Rectal smooth muscle tissue (tissue), 1 donor: ENCODE measurements at regions not wholly inside any gene's neighbourhood (a gene's known extent, or its start where the extent isn't known, plus 50 kb on each side); places are given as distances from the start of the nearest gene placed in this dataset.
"Not testable (repeated sequence)": the region's sequence is repeated elsewhere in the genome, so short reads cannot be mapped to it uniquely, and the experiment has no call there.

ENCODE experiments used
- H3K27ac ChIP-seq: one replicate; pipeline ENCODE4 v1.7.0; 2013; ENCODE audit warnings: low read depth, low read length, inconsistent platforms
- H3K27me3 ChIP-seq: one replicate; pipeline ENCODE4 v1.7.0; 2013; ENCODE audit warnings: low read length; ENCODE audit not compliant: control insufficient read depth, insufficient read depth
- H3K36me3 ChIP-seq: one replicate; pipeline ENCODE4 v1.7.0; 2013; ENCODE audit warnings: low read length; ENCODE audit not compliant: control insufficient read depth, insufficient read depth
- H3K4me1 ChIP-seq: one replicate; pipeline ENCODE4 v1.7.0; 2013; ENCODE audit warnings: low read length; ENCODE audit not compliant: control insufficient read depth, insufficient read depth
- H3K4me3 ChIP-seq: one replicate; pipeline ENCODE4 v1.7.0; 2013; ENCODE audit warnings: low read length
- H3K9ac ChIP-seq: one replicate; pipeline ENCODE4 v1.7.0; 2013; ENCODE audit warnings: low read length

DNA sequence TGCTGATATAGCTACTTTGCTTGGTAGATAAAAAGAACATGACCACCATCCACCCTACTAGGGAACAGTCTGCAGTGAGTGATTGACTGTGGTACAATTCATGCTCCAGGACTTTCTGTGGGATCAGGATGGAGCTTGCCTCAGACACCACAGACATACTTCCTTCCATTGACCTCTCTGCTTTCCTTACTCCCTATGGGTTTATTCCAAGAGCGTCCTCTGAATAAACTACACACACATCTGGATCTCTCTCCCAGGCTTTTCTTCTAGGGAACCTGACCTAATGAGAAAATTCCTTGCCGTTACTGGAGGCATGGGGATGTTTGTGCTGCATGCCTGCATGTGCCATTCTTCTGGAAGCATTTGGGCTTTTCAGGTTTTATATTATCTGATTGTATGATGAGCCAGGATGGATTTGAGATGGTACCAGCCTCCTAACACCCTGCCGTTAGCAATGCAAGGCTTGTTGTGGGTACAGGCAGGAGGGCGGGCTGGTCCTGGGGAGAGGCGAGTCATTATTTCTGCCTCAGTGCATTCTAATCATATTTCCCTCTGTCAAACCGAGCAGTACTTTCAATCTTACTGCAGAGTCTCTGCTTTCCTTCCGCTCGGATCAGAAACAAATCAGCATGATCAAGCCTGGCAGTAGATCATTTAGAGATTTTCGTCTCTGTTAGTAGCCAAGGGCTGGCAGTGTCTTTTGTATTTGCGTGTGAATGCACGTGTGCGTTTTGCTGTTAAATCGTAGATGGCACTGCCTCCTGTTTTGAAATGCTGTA is 279.2 kb downstream of the PDCD6IP start:
- Histone ChIP-seq H3K27me3 (no peaks in the 10 kb centered on the region), H3K4me3 (no peak overlapping the region), H3K4me1 (no peaks in the 10 kb centered on the region), H3K36me3 (no peaks in the 10 kb centered on the region), H3K27ac (no peak overlapping the region), H3K9ac (no peak overlapping the region)

DNA sequence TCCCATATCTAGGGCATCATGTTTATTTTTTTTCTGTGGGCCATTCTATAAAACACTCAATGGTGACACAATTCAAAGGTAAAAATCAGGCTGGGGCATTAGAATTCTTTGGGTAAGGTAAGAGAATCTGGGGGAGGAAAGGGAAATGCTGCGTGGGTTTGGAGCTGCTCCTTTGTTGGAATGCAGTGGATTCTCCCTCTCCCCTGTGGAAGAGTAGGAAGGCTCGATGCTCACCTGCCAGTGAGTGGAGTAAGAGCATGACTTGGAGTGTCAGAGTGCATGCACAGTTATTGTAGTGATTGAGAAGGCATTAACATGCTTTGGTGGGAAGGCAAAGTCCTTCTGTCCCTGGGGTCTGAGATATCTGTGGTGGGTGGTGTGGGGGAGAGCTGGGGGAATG is 280.0 kb downstream of the PDCD6IP start:
- H3K27ac ChIP-seq, result no peak overlapping the region
- no peak overlapping the region for H3K4me3 ChIP-seq
- H3K27me3 ChIP-seq, result no peaks in the 10 kb centered on the region
- no peaks in the 10 kb centered on the region for H3K4me1 ChIP-seq
- H3K9ac ChIP-seq, result no peak overlapping the region
- no peaks in the 10 kb centered on the region for H3K36me3 ChIP-seq

DNA sequence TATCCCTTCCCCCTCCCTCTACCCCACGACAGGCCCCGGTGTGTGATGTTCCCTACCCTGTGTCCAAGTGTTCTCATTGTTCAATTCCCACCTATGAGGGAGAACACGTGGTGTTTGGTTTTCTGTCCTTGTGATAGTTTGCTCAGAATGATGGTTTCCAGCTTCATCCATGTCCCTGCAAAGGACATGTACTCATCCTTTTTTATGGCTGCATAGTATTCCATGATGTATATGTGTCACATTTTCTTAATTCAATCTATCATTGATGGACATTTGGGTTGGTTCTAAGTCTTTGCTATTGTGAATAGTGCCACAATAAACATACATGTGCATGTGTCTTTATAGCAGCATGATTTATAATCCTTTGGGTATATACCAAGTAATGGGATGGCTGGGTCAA is 281.4 kb downstream of the PDCD6IP start:
- H3K4me1 ChIP-seq, H3K36me3 ChIP-seq, H3K4me3 ChIP-seq, H3K9ac ChIP-seq, H3K27ac ChIP-seq, H3K27me3 ChIP-seq: not testable (repeated sequence)

DNA sequence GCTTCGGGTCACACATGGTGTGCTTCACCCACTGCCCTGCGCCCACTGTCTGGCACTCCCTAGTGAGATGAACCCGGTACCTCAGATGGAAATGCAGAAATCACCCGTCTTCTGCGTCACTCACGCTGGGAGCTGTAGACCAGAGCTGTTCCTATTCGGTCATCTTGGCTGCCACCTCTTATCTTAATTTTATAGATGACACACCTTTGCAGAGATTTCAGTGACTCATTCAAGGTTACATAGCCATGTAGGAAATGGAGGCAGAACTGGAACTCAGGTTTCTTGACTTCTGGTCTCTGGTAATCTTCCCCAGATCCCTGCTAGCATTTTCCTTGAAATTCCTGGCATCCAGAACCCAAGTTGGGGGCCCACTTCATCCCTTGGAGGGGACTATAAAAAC is 291.9 kb downstream of the PDCD6IP start:
- not testable (repeated sequence) for H3K27ac ChIP-seq, H3K36me3 ChIP-seq, H3K4me1 ChIP-seq, H3K4me3 ChIP-seq, H3K9ac ChIP-seq, H3K27me3 ChIP-seq

DNA sequence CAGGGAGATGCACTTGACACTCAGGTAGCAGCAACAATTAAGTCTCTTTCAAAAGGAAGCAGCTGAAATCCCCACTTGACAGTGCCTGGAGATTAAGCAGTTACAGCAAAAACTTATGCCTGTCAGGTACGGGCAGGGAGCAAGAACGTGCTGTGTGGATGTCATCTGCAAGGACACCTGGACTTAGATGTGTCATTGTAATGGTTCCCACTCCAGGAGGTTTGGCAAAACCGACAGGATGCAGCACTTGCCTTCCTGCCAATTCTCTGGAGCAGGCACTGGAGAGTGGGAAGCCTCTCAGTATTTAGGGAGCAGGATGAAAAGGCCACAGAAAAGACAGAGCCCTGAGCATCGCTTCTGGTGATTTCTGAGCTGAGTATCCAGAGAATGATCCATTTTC is 292.4 kb downstream of the PDCD6IP start:
- Histone ChIP-seq H3K9ac (no peak overlapping the region), H3K27ac (no peak overlapping the region), H3K27me3 (no peaks in the 10 kb centered on the region), H3K4me1 (no peaks in the 10 kb centered on the region), H3K4me3 (no peak overlapping the region), H3K36me3 (no peaks in the 10 kb centered on the region)

DNA sequence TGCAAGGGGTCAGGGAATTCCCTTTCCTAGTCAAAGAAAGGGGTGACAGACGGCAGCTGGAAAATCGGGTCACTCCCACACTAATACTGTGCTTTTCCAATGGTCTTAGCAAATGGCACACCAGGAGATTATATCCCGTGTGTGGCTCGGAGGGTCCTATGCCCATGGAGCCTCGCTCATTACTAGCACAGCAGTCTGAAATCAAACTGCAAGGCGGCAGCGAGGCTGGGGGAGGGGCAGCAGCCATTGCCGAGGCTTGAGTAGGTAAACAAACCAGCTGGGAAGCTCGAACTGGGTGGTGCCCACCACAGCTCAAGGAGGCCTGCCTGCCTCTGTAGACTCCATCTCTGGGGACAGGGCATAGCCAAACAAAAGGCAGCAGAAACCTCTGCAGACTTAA is 295.9 kb downstream of the PDCD6IP start:
- H3K27me3 ChIP-seq, H3K27ac ChIP-seq, H3K36me3 ChIP-seq, H3K4me3 ChIP-seq, H3K4me1 ChIP-seq, H3K9ac ChIP-seq: not testable (repeated sequence)

DNA sequence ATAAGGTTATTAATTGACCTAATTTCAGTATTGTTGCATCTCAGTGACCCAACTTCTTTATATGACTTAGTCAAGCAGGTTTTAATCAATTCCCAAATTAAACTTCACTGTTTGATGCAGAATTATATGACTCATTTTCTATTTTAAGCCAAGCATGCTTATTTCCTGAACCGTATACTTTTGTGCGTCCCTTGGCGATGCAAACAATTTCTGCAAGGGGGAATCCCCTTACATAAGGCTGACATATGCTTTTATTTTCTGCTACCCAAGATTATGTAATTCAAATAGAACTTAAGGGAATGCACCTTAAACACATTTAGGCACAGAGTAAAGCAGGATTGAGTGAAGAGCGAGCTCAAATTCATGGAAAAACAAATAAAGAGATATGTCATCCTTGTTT is 303.9 kb downstream of the PDCD6IP start:
- Histone ChIP-seq H3K27ac (no peak overlapping the region), H3K27me3 (no peaks in the 10 kb centered on the region), H3K36me3 (no peaks in the 10 kb centered on the region), H3K4me3 (no peak overlapping the region), H3K9ac (no peak overlapping the region), H3K4me1 (no peaks in the 10 kb centered on the region)

DNA sequence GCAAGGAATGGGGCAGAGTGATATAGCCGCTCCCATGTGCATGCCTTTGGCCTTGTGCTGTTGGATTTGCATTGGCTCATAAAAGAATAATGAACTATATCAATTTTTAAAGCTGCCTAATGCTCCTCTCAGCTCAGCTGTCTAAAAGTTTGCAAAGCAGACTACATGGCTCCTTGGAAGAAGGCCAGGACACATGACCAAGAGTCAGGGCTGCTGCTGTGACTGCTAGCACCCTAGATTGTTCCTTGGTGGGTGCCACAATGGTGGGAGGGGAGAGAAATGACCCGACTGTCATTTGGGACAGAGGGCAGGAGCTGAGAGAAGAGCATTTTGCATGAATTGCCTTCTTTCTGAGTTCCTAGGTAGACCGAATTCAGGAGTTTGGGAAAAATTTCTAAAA is 307.9 kb downstream of the PDCD6IP start:
- Histone ChIP-seq H3K4me1 (no peaks in the 10 kb centered on the region), H3K36me3 (no peaks in the 10 kb centered on the region), H3K9ac (no peak overlapping the region), H3K27ac (no peak overlapping the region), H3K27me3 (no peaks in the 10 kb centered on the region), H3K4me3 (no peak overlapping the region)

DNA sequence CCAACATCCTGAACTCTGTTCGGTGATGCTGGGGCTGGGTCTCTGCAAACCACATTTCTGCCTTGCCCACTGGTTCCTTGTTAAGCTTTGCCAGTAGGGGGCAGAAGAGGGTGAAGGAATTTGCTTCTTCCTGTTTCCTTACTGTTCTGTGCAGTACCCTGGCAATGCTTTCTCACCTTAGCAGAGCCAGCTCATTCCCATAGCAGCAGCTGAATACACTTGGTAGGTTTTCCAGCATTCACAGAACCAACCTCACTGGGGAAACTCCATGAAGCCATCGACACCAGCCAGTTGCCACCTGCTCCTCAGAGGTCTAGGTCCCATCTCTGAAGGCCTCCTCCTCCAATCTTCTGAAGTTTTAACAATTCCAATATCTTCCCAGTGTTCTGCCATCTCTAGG is 308.4 kb downstream of the PDCD6IP start:
- H3K27ac ChIP-seq, result no peak overlapping the region
- H3K36me3 ChIP-seq, result no peaks in the 10 kb centered on the region
- no peaks in the 10 kb centered on the region for H3K4me1 ChIP-seq
- no peak overlapping the region for H3K4me3 ChIP-seq
- H3K27me3 ChIP-seq, result no peaks in the 10 kb centered on the region
- H3K9ac ChIP-seq, result no peak overlapping the region

DNA sequence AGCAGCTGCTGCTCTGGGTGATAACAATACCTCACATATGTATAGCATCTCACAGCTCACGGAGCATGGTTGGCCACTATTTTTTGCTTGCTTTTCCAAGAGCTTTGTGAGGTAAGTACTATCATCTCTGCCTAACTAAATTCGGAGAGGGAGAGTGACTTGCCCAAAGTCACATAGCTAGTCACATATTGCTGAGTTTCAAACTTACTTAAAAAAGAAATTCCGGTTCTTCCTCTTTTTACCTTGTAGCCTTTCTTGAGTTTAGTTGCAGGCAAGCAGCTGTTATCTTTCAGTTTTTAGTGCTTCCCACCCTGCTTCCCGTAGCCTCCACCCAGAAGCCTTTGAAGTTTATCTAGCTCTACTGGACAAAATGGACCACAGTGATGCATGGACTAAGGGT is 309.2 kb downstream of the PDCD6IP start:
- Histone ChIP-seq H3K9ac (no peak overlapping the region), H3K4me1 (no peaks in the 10 kb centered on the region), H3K27ac (no peak overlapping the region), H3K27me3 (no peaks in the 10 kb centered on the region), H3K36me3 (no peaks in the 10 kb centered on the region), H3K4me3 (no peak overlapping the region)

DNA sequence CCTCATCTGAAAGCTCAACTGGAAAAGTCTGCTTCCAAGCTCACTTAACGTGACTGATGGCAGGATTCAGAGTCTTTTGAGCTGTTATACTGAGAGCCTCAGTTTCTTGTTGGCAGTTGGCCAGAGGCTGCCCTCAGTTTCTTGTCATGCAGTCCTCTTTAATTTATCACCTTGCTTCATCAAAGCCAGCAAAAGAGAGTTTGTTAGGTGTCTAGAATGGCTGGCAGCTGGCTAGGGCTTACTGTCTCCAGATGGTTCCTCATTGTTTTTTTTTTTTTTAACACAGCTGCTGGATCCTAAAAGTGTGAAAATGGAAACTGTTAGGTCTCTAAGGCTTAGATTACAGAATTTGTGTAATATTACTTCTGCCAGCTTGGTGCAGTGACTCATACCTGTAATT is 310.6 kb downstream of the PDCD6IP start:
- no peaks in the 10 kb centered on the region for H3K36me3 ChIP-seq
- no peak overlapping the region for H3K9ac ChIP-seq
- H3K4me1 ChIP-seq, result no peaks in the 10 kb centered on the region
- H3K27me3 ChIP-seq, result no peaks in the 10 kb centered on the region
- no peak overlapping the region for H3K4me3 ChIP-seq
- H3K27ac ChIP-seq, result no peak overlapping the region

DNA sequence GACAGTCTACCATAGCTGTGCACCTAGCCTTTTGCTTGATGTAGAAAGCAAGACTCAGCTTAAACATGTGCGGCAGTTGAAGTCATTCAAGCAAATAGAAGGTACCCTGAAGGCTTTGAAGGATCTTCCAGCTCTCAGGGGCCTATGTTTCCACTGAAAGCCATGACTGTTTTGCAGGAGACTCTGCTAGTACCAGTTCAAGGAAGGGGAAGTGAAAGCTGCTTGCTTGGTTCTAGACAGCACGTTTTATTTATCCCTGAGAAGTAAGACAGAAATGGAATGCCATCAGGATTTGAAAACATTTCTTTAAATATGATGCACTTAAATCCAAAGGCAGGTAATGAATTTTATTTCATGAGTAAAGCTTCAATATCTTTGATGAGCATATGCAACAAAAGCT is 311.4 kb downstream of the PDCD6IP start:
- H3K4me3 ChIP-seq, result no peak overlapping the region
- no peaks in the 10 kb centered on the region for H3K4me1 ChIP-seq
- no peak overlapping the region for H3K27ac ChIP-seq
- H3K36me3 ChIP-seq, result no peaks in the 10 kb centered on the region
- no peaks in the 10 kb centered on the region for H3K27me3 ChIP-seq
- no peak overlapping the region for H3K9ac ChIP-seq

DNA sequence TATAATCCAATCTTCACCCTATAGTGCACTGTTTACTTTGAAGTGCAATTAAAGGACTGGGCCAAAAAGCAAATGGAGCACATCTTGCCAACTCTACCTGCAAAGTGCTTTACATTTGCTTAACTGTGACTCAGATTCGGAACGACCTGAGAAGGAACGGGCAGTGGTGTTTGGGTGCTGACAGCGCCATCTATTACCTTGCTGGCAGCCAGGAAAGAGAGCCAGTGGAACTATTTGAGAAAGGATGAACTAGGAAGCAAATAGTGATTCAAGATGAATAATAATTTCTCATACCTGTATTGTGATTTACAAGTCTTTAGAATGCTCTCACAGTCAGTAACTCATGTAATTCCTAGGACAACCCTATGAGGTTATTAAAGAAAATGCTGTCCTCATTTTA is 312.9 kb downstream of the PDCD6IP start:
- H3K36me3 ChIP-seq, result no peaks in the 10 kb centered on the region
- H3K4me3 ChIP-seq, result no peak overlapping the region
- H3K27me3 ChIP-seq, result no peaks in the 10 kb centered on the region
- H3K27ac ChIP-seq, result no peak overlapping the region
- no peaks in the 10 kb centered on the region for H3K4me1 ChIP-seq
- H3K9ac ChIP-seq, result no peak overlapping the region
